Fibroblast of lung (primary cell): ENCODE measurements at regions not wholly inside any gene's neighbourhood (a gene's known extent, or its start where the extent isn't known, plus 50 kb on each side); places are given as distances from the start of the nearest gene placed in this dataset.
A peak's percentile ranks its signal among the peaks of the same experiment; 100 is the strongest.

ENCODE experiments used
- DNase-seq, 2 donors: peaks; one replicate each; pipeline versions ENCODE4 v3.0.0 to v3.0.0-alpha.2; 2010; ENCODE audit warnings: low read depth in 2 of 2
- H2AFZ ChIP-seq: 2 replicates; pipeline ENCODE4 v1.5.1; 2012; ENCODE audit warnings: low read length, control low read depth, inconsistent platforms
- H3K27ac ChIP-seq: 2 replicates; pipeline ENCODE4 v1.5.1; 2011; ENCODE audit warnings: low read length, control low read depth; ENCODE audit not compliant: insufficient read depth
- H3K27me3 ChIP-seq: 2 replicates; pipeline ENCODE4 v1.5.1; 2011; ENCODE audit warnings: mild to moderate bottlenecking, low read length; ENCODE audit not compliant: control insufficient read depth, insufficient read depth
- H3K36me3 ChIP-seq: 2 replicates; pipeline ENCODE4 v1.5.1; 2011; ENCODE audit warnings: low read length; ENCODE audit not compliant: control insufficient read depth, insufficient read depth
- H3K4me1 ChIP-seq: 2 replicates; pipeline ENCODE4 v1.5.1; 2011; ENCODE audit warnings: low read length; ENCODE audit not compliant: control insufficient read depth, insufficient read depth; ENCODE audit errors: extremely low read depth
- H3K4me2 ChIP-seq: 2 replicates; pipeline ENCODE4 v1.5.1; 2011; ENCODE audit warnings: low read length, control low read depth; ENCODE audit not compliant: insufficient read depth; ENCODE audit errors: extremely low read depth
- H3K4me3 ChIP-seq, 4 experiments: fragments of 200-600 bp in 1 of 4; sonication (generic) in 1 of 4; replicated peaks in 1 of 4; 2 replicates each; pipeline ENCODE4 v1.5.1; 2011 to 2016; ENCODE audit warnings: low read length in 4 of 4, low read depth in 3 of 4, mild to moderate bottlenecking in 3 of 4, control low read depth in 2 of 4, inconsistent platforms in 1 of 4, mixed read lengths in 1 of 4; ENCODE audit not compliant: insufficient read depth in 1 of 4; ENCODE audit errors: control extremely low read depth in 1 of 4
- H3K79me2 ChIP-seq: 2 replicates; pipeline ENCODE4 v1.5.1; 2012; ENCODE audit warnings: mild to moderate bottlenecking, low read length, inconsistent platforms; ENCODE audit not compliant: control insufficient read depth, insufficient read depth
- H3K9ac ChIP-seq: 2 replicates; pipeline ENCODE4 v1.5.1; 2011; ENCODE audit warnings: mild to moderate bottlenecking, low read length, control low read depth; ENCODE audit not compliant: insufficient read depth
- H3K9me3 ChIP-seq: 2 replicates; pipeline ENCODE4 v1.5.1; 2012; ENCODE audit warnings: low read depth, low read length; ENCODE audit not compliant: control insufficient read depth, insufficient read depth
- H4K20me1 ChIP-seq: 2 replicates; pipeline ENCODE4 v1.5.1; 2011; ENCODE audit warnings: low read length; ENCODE audit not compliant: control insufficient read depth, insufficient read depth; ENCODE audit errors: extremely low read depth
- EZH2 ChIP-seq: IDR thresholded peaks from 2 replicates; pipeline ENCODE4 v1.5.1; 2012; ENCODE audit warnings: low read length, control low read depth, mild to moderate bottlenecking; ENCODE audit errors: missing control alignments
- TF ChIP-seq, protein P1 (sequence below), 2 donors: IDR thresholded peaks in 1 of 2; conservative IDR thresholded peaks in 1 of 2; 1 replicate in 1 of 2; 2 replicates in 1 of 2; pipeline ENCODE4 v1.5.1; 2011 to 2012; ENCODE audit warnings: low read length in 2 of 2, control low read depth in 1 of 2, inconsistent platforms in 1 of 2, low read depth in 1 of 2, mild to moderate bottlenecking in 1 of 2

- no peak for DNase-seq
- no peak overlapping the region for H3K4me3 ChIP-seq
- no peak overlapping the region for H3K9ac ChIP-seq
- H3K4me1 ChIP-seq = no peaks in the 10 kb centered on the region
- H4K20me1 ChIP-seq = no peaks in the 10 kb centered on the region
- no peaks in the 10 kb centered on the region for H3K36me3 ChIP-seq
- H2AFZ ChIP-seq = no peak overlapping the region
- H3K27ac ChIP-seq = no peak overlapping the region
- H3K4me2 ChIP-seq = no peak overlapping the region
- no peaks in the 10 kb centered on the region for H3K27me3 ChIP-seq
- no peaks in the 10 kb centered on the region for H3K9me3 ChIP-seq
- TF ChIP-seq, protein P1, sequence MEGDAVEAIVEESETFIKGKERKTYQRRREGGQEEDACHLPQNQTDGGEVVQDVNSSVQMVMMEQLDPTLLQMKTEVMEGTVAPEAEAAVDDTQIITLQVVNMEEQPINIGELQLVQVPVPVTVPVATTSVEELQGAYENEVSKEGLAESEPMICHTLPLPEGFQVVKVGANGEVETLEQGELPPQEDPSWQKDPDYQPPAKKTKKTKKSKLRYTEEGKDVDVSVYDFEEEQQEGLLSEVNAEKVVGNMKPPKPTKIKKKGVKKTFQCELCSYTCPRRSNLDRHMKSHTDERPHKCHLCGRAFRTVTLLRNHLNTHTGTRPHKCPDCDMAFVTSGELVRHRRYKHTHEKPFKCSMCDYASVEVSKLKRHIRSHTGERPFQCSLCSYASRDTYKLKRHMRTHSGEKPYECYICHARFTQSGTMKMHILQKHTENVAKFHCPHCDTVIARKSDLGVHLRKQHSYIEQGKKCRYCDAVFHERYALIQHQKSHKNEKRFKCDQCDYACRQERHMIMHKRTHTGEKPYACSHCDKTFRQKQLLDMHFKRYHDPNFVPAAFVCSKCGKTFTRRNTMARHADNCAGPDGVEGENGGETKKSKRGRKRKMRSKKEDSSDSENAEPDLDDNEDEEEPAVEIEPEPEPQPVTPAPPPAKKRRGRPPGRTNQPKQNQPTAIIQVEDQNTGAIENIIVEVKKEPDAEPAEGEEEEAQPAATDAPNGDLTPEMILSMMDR (conservative IDR thresholded peaks at IDR 0.05 in 1 of 2, IDR thresholded peaks at IDR 0.05 in 1 of 2; ENCODE audit: low read depth in 1 of 2, low read length in 2 of 2) = no peak
- no peak for TF ChIP-seq EZH2
- no peaks in the 10 kb centered on the region for H3K79me2 ChIP-seq
Measured at GRCh38 chr9:107886826-107887225, 397.3 kb upstream of the KLF4 start.

- no peak overlapping the region for H3K27ac ChIP-seq
- H3K4me3 ChIP-seq = no peak overlapping the region
- no peak overlapping the region for H2AFZ ChIP-seq
- H4K20me1 ChIP-seq = no peaks in the 10 kb centered on the region
- no peak overlapping the region for H3K4me2 ChIP-seq
- H3K9ac ChIP-seq = no peak overlapping the region
- no peaks in the 10 kb centered on the region for H3K4me1 ChIP-seq
- no peaks in the 10 kb centered on the region for H3K27me3 ChIP-seq
- H3K36me3 ChIP-seq = no peaks in the 10 kb centered on the region
- TF ChIP-seq EZH2 = no peak
- TF ChIP-seq, protein P1 (conservative IDR thresholded peaks at IDR 0.05 in 1 of 2, IDR thresholded peaks at IDR 0.05 in 1 of 2; ENCODE audit: low read depth in 1 of 2, low read length in 2 of 2) = no peak
- no peaks in the 10 kb centered on the region for H3K9me3 ChIP-seq
- DNase-seq = no peak
- H3K79me2 ChIP-seq = no peaks in the 10 kb centered on the region
Measured at GRCh38 chr9:107883496-107884124, 394.0 kb upstream of the KLF4 start.

DNA sequence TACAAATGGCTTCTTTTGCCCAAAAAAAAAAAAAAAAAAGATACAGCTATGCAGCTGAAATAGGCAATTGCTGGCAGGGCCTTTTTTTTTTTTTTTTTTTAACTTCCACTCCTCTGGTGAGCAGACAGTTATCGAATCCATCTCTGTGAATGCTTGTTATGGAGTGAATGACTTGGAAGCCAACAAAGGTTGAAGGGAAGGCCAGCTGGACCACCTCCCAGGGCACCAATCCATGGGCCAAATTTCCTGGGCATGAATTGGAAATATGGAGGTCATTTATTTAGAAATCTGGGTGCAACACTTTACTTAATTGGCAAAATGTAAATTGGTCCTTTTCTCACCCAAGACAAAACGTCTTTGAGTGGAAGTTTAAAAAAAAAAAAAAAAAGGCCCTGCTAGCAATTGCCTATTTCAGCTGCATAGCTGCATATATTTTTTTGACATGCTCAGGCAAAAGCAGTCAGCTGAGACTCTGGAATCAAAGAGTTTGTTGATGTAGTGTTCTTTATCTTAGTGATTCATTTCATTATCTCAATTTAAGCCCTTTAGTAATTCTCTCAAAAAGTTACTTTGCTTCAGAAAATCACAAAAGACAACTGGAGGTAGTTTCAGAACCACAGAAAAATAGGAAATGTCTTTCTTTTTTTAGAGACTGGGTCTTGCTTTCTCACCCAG, 392.2 kb upstream of the KLF4 start:
- H4K20me1 ChIP-seq = no peaks in the 10 kb centered on the region
- no peaks in the 10 kb centered on the region for H3K9me3 ChIP-seq
- H3K79me2 ChIP-seq = no peaks in the 10 kb centered on the region
- no peak overlapping the region for H3K4me2 ChIP-seq
- H2AFZ ChIP-seq = no peak overlapping the region
- DNase-seq = peak in 1 of 2 donors; percentile 47
- no peaks in the 10 kb centered on the region for H3K4me1 ChIP-seq
- no peak overlapping the region for H3K9ac ChIP-seq
- no peak for TF ChIP-seq EZH2
- TF ChIP-seq, protein P1 (conservative IDR thresholded peaks at IDR 0.05 in 1 of 2, IDR thresholded peaks at IDR 0.05 in 1 of 2; ENCODE audit: low read depth in 1 of 2, low read length in 2 of 2) = no peak
- H3K27me3 ChIP-seq = no peaks in the 10 kb centered on the region
- no peak overlapping the region for H3K4me3 ChIP-seq
- no peaks in the 10 kb centered on the region for H3K36me3 ChIP-seq
- no peak overlapping the region for H3K27ac ChIP-seq
